HCT116 (cell line): ENCODE measurements at regions not wholly inside any gene's neighbourhood (a gene's known extent, or its start where the extent isn't known, plus 50 kb on each side); places are given as distances from the start of the nearest gene placed in this dataset.

ENCODE experiments used
- CBX3 ChIP-seq: IDR thresholded peaks from 2 replicates; pipeline ENCODE4 v1.6.1; 2012; ENCODE audit warnings: low read depth
- EGR1 ChIP-seq: IDR thresholded peaks from 2 replicates; pipeline ENCODE4 v1.6.1; 2012; ENCODE audit warnings: low read depth
- EZH2 ChIP-seq: fragments of 200-600 bp; sonication (generic); IDR thresholded peaks from 2 replicates; pipeline ENCODE4 v1.6.1; 2017; ENCODE audit warnings: antibody characterized with exemption, mixed run types
- POLR2A ChIP-seq: IDR thresholded peaks from 2 replicates; pipeline ENCODE4 v1.7.0; 2011; ENCODE audit warnings: borderline replicate concordance; ENCODE audit not compliant: insufficient read depth, insufficient read length; ENCODE audit errors: extremely low read depth
- POLR2AphosphoS5 ChIP-seq: IDR thresholded peaks from 2 replicates; pipeline ENCODE4 v1.6.1; 2011; ENCODE audit warnings: mild to moderate bottlenecking, low read depth, low read length, moderate library complexity
- REST ChIP-seq: IDR thresholded peaks from 2 replicates; pipeline ENCODE4 v1.6.1; 2012; ENCODE audit warnings: low read depth
- SRF ChIP-seq: IDR thresholded peaks from 2 replicates; pipeline ENCODE4 v1.6.1; 2012; ENCODE audit warnings: low read depth
- ZFX ChIP-seq: fragments of 450-650 bp; IDR thresholded peaks from 2 replicates; pipeline ENCODE4 v1.6.1; 2017
- TF ChIP-seq, protein P1 (sequence below): IDR thresholded peaks from 2 replicates; pipeline ENCODE4 v1.6.1; 2011; ENCODE audit warnings: mild to moderate bottlenecking, low read length, moderate library complexity; ENCODE audit not compliant: insufficient replicate concordance; ENCODE audit errors: extremely low read depth
- TF ChIP-seq, protein P2 (sequence below), 3 experiments: fragments of 200-600 bp in 1 of 3; sonication (generic) in 1 of 3; IDR thresholded peaks in 2 of 3; conservative IDR thresholded peaks in 1 of 3; 2 replicates each; pipeline ENCODE4 v1.5.1; 2012 to 2017; ENCODE audit warnings: low read depth in 2 of 3, low read length in 2 of 3, antibody characterized with exemption in 1 of 3, borderline replicate concordance in 1 of 3, control low read depth in 1 of 3, mild to moderate bottlenecking in 1 of 3, mixed read lengths in 1 of 3, mixed run types in 1 of 3, moderate library complexity in 1 of 3; ENCODE audit not compliant: insufficient read depth in 1 of 3

DNA sequence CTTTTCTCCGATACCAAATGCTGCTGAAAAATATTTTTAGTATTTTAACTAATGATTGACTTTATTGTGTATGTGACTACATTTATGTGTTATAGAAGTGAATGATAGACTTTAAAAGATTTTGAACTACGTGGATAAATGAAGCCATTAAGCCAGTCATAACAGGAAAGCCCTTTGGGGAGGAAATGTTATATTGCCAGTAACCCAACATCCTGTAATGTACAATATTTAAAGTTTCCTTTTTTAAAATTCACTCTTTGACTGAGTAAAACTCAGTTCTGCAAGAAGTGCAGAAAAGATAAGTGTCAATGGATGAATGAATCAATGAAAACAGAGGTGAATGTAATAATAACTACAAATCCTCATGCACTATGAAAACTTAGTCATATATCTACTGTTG lies 102.6 kb upstream of the TLE4 start:
- TF ChIP-seq, protein P1, sequence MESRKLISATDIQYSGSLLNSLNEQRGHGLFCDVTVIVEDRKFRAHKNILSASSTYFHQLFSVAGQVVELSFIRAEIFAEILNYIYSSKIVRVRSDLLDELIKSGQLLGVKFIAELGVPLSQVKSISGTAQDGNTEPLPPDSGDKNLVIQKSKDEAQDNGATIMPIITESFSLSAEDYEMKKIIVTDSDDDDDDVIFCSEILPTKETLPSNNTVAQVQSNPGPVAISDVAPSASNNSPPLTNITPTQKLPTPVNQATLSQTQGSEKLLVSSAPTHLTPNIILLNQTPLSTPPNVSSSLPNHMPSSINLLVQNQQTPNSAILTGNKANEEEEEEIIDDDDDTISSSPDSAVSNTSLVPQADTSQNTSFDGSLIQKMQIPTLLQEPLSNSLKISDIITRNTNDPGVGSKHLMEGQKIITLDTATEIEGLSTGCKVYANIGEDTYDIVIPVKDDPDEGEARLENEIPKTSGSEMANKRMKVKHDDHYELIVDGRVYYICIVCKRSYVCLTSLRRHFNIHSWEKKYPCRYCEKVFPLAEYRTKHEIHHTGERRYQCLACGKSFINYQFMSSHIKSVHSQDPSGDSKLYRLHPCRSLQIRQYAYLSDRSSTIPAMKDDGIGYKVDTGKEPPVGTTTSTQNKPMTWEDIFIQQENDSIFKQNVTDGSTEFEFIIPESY: no peak
- TF ChIP-seq POLR2A (no peak), SRF (no peak), REST (no peak), EGR1 (no peak), ZFX (no peak), EZH2 (no peak), CBX3 (no peak), POLR2AphosphoS5 (no peak)
- TF ChIP-seq, protein P2, sequence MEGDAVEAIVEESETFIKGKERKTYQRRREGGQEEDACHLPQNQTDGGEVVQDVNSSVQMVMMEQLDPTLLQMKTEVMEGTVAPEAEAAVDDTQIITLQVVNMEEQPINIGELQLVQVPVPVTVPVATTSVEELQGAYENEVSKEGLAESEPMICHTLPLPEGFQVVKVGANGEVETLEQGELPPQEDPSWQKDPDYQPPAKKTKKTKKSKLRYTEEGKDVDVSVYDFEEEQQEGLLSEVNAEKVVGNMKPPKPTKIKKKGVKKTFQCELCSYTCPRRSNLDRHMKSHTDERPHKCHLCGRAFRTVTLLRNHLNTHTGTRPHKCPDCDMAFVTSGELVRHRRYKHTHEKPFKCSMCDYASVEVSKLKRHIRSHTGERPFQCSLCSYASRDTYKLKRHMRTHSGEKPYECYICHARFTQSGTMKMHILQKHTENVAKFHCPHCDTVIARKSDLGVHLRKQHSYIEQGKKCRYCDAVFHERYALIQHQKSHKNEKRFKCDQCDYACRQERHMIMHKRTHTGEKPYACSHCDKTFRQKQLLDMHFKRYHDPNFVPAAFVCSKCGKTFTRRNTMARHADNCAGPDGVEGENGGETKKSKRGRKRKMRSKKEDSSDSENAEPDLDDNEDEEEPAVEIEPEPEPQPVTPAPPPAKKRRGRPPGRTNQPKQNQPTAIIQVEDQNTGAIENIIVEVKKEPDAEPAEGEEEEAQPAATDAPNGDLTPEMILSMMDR (IDR thresholded peaks at IDR 0.05 in 2 of 3, conservative IDR thresholded peaks at IDR 0.05 in 1 of 3; ENCODE audit: borderline replicate concordance in 1 of 3, insufficient read depth in 1 of 3, low read depth in 2 of 3, low read length in 2 of 3): no peak
